Hepatocyte (in vitro differentiated cells): ENCODE measurements at regions not wholly inside any gene's neighbourhood (a gene's known extent, or its start where the extent isn't known, plus 50 kb on each side); places are given as distances from the start of the nearest gene placed in this dataset.

ENCODE experiments used
- DNase-seq: peaks from one replicate; pipeline ENCODE4 v3.0.0-alpha.2; 2016; ENCODE audit warnings: low spot score
- H2AFZ ChIP-seq: fragments of 200-600 bp; sonication (generic); 2 replicates; pipeline ENCODE4 v1.6.0; 2016; ENCODE audit warnings: antibody characterized with exemption, mild to moderate bottlenecking
- H3K27ac ChIP-seq: fragments of 200-600 bp; sonication (generic); 2 replicates; pipeline ENCODE4 v1.5.1; 2016; ENCODE audit warnings: mild to moderate bottlenecking
- H3K27me3 ChIP-seq: fragments of 200-600 bp; sonication (generic); 2 replicates; pipeline ENCODE4 v1.6.1; 2016
- H3K36me3 ChIP-seq: fragments of 200-600 bp; sonication (generic); replicated peaks from 2 replicates; pipeline ENCODE4 v1.5.1; 2016; ENCODE audit warnings: low read depth; ENCODE audit not compliant: insufficient read depth
- H3K4me1 ChIP-seq: fragments of 200-600 bp; sonication (generic); 2 replicates; pipeline ENCODE4 v1.5.1; 2016; ENCODE audit warnings: mild to moderate bottlenecking, moderate library complexity; ENCODE audit not compliant: insufficient read depth
- H3K4me2 ChIP-seq: fragments of 200-600 bp; sonication (generic); 2 replicates; pipeline ENCODE4 v1.6.0; 2016
- H3K4me3 ChIP-seq: fragments of 200-600 bp; sonication (generic); 2 replicates; pipeline ENCODE4 v1.5.1; 2016; ENCODE audit warnings: mild to moderate bottlenecking
- H3K79me2 ChIP-seq: fragments of 200-600 bp; sonication (generic); 2 replicates; pipeline ENCODE4 v1.6.0; 2017; ENCODE audit warnings: mild to moderate bottlenecking
- H3K9me2 ChIP-seq: fragments of 200-600 bp; sonication (generic); replicated peaks from 2 replicates; pipeline ENCODE4 v1.6.0; 2017; ENCODE audit warnings: mild to moderate bottlenecking; ENCODE audit not compliant: insufficient read depth
- H3K9me3 ChIP-seq: fragments of 200-600 bp; sonication (generic); 2 replicates; pipeline ENCODE4 v1.5.1; 2016; ENCODE audit warnings: low read depth, mild to moderate bottlenecking
- H4K20me1 ChIP-seq: fragments of 200-600 bp; sonication (generic); 2 replicates; pipeline ENCODE4 v1.6.0; 2016; ENCODE audit warnings: mild to moderate bottlenecking; ENCODE audit not compliant: insufficient read depth, poor library complexity, severe bottlenecking
- EZH2 ChIP-seq: fragments of 200-600 bp; sonication (generic); IDR thresholded peaks from 2 replicates; pipeline ENCODE4 v1.6.1; 2016; ENCODE audit warnings: antibody characterized with exemption, mild to moderate bottlenecking, borderline replicate concordance
- EZH2phosphoT487 ChIP-seq: fragments of 200-600 bp; sonication (generic); IDR thresholded peaks from one replicate; pipeline ENCODE4 v1.6.1; 2018; ENCODE audit warnings: antibody characterized with exemption, mild to moderate bottlenecking, low read depth, moderate library complexity; ENCODE audit not compliant: unreplicated experiment, severe bottlenecking
- WGBS: methylation state at CpG from one replicate; pipeline ENCODE4 v1.1.6; 2016; ENCODE audit warnings: low lambda C conversion rate; ENCODE audit errors: missing lambda C conversion rate; 5-methylcytosine and 5-hydroxymethylcytosine counted together
- TF ChIP-seq, protein P1 (sequence below): fragments of 200-600 bp; sonication (generic); IDR thresholded peaks from 2 replicates; pipeline ENCODE4 v1.5.1; 2016; ENCODE audit warnings: antibody characterized with exemption, mild to moderate bottlenecking; ENCODE audit not compliant: poor library complexity

DNA sequence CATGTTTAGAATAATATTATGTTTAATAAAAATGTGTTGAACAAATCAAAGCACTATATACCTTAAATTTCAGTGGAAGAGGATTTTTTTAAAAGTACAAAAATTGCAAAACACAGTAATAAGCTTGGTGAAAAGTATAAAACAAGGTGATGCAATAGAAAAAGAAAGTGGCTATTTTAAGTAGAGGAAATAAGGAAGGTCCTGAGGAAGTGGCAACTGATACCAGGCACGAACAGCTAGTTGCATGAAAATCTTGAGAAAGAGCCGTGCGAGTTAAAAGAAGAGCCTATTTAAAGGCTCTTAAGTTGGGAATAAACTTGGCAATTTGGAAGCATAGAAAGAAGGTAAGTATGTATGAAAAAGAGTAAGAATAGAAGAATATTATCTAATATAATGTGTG lies 1679.3 kb downstream of the LRRC4C start:
- no peaks in the 10 kb centered on the region for H4K20me1 ChIP-seq
- no peaks in the 10 kb centered on the region for H3K9me2 ChIP-seq
- H3K4me1 ChIP-seq: no peaks in the 10 kb centered on the region
- no peak overlapping the region for H2AFZ ChIP-seq
- no peaks in the 10 kb centered on the region for H3K27me3 ChIP-seq
- no peaks in the 10 kb centered on the region for H3K36me3 ChIP-seq
- no peaks in the 10 kb centered on the region for H3K79me2 ChIP-seq
- no peak for DNase-seq
- WGBS: 88% methylated on average over 3 of the region's 3 CpGs
- TF ChIP-seq EZH2phosphoT487: no peak
- TF ChIP-seq, protein P1, sequence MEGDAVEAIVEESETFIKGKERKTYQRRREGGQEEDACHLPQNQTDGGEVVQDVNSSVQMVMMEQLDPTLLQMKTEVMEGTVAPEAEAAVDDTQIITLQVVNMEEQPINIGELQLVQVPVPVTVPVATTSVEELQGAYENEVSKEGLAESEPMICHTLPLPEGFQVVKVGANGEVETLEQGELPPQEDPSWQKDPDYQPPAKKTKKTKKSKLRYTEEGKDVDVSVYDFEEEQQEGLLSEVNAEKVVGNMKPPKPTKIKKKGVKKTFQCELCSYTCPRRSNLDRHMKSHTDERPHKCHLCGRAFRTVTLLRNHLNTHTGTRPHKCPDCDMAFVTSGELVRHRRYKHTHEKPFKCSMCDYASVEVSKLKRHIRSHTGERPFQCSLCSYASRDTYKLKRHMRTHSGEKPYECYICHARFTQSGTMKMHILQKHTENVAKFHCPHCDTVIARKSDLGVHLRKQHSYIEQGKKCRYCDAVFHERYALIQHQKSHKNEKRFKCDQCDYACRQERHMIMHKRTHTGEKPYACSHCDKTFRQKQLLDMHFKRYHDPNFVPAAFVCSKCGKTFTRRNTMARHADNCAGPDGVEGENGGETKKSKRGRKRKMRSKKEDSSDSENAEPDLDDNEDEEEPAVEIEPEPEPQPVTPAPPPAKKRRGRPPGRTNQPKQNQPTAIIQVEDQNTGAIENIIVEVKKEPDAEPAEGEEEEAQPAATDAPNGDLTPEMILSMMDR: no peak
- TF ChIP-seq EZH2: no peak
- H3K27ac ChIP-seq: no peak overlapping the region
- no peak overlapping the region for H3K4me3 ChIP-seq
- no peak overlapping the region for H3K4me2 ChIP-seq
- no peaks in the 10 kb centered on the region for H3K9me3 ChIP-seq

DNA sequence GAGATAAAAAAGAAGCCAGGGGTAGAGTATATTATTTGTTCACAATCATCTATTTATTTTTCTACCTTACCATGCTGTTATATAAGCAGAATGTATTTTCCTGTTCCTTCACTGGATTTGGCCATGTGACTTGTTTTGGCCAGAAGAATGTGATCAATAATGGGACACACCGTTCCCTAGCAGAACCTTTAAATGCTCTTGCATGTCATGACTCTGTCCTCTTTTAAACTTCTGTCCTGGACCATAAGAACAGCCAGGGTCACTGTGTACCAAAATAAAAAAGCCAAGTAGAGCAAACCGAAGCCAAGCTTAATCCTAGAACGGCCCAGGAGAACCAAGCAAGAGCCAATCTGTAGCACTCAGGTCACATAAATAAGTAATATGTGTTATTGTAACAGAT lies 1682.4 kb downstream of the LRRC4C start:
- no peak for DNase-seq
- no peaks in the 10 kb centered on the region for H3K9me2 ChIP-seq

DNA sequence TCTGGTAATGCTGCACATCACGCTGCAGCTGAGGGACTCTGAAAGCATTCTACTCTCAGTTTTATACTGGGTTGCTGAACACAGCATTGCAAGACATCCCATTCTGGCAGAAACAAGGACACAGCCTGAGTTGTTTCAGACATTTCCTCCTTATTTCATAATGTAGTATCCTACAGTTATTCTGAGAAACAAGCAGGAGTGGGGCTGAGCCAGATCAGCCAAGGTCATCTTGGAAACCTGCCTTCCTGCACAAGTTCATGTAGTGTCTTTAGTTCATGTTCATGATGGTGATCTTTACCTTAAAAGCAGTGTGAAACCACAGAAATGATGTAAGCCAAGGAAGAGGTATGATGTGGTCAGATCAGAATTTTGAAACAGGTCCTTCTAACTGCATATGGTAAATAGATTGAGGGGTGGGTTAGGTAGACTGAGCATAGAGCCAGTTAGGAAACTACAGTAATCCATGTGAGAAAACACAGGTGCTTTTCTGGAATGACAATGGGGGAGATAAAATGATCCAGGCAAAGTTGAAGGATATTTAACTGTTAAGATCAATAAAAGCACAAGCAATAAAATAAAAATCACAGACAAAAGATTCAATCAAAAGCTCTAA lies 1686.8 kb downstream of the LRRC4C start:
- Histone ChIP-seq H3K9me2 (no peaks in the 10 kb centered on the region), H3K27me3 (no peaks in the 10 kb centered on the region), H3K27ac (no peak overlapping the region), H3K79me2 (no peaks in the 10 kb centered on the region), H2AFZ (no peak overlapping the region), H3K36me3 (no peaks in the 10 kb centered on the region), H4K20me1 (no peaks in the 10 kb centered on the region), H3K4me3 (no peak overlapping the region), H3K9me3 (no peaks in the 10 kb centered on the region), H3K4me1 (no peaks in the 10 kb centered on the region), H3K4me2 (no peak overlapping the region)
- DNase-seq: no peak
- TF ChIP-seq, protein P1: no peak
- TF ChIP-seq EZH2phosphoT487: no peak
- no peak for TF ChIP-seq EZH2
- 96% methylated on average over 1 of the region's 1 CpG for WGBS

More for the DNA sequence above, 1682.4 kb downstream of the LRRC4C start:
- no peak overlapping the region for H2AFZ ChIP-seq
- H4K20me1 ChIP-seq: no peaks in the 10 kb centered on the region
- TF ChIP-seq EZH2: no peak
- TF ChIP-seq, protein P1: no peak
- no peak for TF ChIP-seq EZH2phosphoT487
- no peaks in the 10 kb centered on the region for H3K9me3 ChIP-seq
- H3K27me3 ChIP-seq: no peaks in the 10 kb centered on the region
- H3K36me3 ChIP-seq: no peaks in the 10 kb centered on the region
- H3K4me1 ChIP-seq: no peaks in the 10 kb centered on the region
- whole genome bisulfite sequencing: 57% methylated on average over 3 of the region's 3 CpGs
- H3K4me2 ChIP-seq: no peak overlapping the region
- no peak overlapping the region for H3K27ac ChIP-seq
- H3K4me3 ChIP-seq: no peak overlapping the region
- H3K79me2 ChIP-seq: no peaks in the 10 kb centered on the region

DNA sequence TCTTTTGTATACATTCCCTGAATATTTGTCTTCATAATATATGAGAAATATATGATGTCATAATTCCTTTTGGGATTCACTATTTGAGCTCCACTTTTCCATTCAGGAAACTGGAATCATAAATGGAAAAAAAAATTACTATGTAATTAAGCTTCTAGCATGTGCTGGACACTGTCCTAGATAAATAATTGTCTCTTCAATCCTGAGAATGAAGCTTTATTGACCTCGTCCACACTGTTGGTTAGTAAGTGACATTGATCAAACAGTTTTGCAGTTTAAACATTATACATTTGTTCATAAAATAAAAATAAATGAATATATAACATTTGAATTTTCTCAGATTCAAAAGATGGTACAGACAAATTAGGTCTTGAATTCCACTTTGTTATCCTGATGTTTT lies 1691.2 kb downstream of the LRRC4C start:
- Histone ChIP-seq H3K9me2 (no peaks in the 10 kb centered on the region), H3K9me3 (no peaks in the 10 kb centered on the region), H3K79me2 (no peaks in the 10 kb centered on the region), H2AFZ (no peak overlapping the region), H3K4me2 (no peak overlapping the region), H3K4me1 (no peaks in the 10 kb centered on the region), H3K4me3 (no peak overlapping the region), H3K27me3 (no peaks in the 10 kb centered on the region), H3K36me3 (no peaks in the 10 kb centered on the region), H3K27ac (no peak overlapping the region), H4K20me1 (no peaks in the 10 kb centered on the region)
- no peak for DNase-seq
- TF ChIP-seq, protein P1: no peak
- TF ChIP-seq EZH2: no peak
- no peak for TF ChIP-seq EZH2phosphoT487
- WGBS: 75% methylated on average over 1 of the region's 1 CpG
